OCI-LY3 (cell line): ENCODE measurements at regions not wholly inside any gene's neighbourhood (a gene's known extent, or its start where the extent isn't known, plus 50 kb on each side); places are given as distances from the start of the nearest gene placed in this dataset.

Experiments used
- EZH2phosphoT487 ChIP-seq: fragments of 200-600 bp; shearing (Covaris generic); IDR thresholded peaks from 2 replicates; pipeline ENCODE4 v1.6.1; 2018; ENCODE audit warnings: antibody characterized with exemption, mixed run types, low read depth
- TF ChIP-seq, protein P1 (sequence below): fragments of 200-600, 300-600 bp; sonication (generic); IDR thresholded peaks from 2 replicates; pipeline ENCODE4 v1.5.1; 2014; ENCODE audit warnings: antibody characterized with exemption, low read length, low read depth

DNA sequence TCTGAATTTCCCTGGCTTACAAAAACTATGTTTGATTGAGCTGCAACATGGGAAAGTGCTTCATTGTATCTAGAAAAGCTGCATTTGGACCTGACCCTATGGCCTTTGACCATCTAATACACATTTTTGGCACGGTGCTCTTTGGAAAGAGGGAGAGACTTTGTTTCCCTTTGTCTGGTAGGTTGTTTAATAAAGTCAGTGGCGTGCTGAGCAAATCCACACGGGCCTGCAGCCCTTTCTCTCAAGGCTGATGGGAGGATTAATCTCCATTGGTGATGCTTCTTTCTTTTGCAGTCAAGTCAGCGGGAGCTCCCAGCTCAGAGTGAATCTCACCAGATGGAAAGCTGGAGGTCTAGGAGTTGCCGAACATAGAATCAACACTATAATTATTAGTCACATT, 314.7 kb upstream of the CNR1 start:
- TF ChIP-seq, protein P1, sequence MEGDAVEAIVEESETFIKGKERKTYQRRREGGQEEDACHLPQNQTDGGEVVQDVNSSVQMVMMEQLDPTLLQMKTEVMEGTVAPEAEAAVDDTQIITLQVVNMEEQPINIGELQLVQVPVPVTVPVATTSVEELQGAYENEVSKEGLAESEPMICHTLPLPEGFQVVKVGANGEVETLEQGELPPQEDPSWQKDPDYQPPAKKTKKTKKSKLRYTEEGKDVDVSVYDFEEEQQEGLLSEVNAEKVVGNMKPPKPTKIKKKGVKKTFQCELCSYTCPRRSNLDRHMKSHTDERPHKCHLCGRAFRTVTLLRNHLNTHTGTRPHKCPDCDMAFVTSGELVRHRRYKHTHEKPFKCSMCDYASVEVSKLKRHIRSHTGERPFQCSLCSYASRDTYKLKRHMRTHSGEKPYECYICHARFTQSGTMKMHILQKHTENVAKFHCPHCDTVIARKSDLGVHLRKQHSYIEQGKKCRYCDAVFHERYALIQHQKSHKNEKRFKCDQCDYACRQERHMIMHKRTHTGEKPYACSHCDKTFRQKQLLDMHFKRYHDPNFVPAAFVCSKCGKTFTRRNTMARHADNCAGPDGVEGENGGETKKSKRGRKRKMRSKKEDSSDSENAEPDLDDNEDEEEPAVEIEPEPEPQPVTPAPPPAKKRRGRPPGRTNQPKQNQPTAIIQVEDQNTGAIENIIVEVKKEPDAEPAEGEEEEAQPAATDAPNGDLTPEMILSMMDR, result no peak
- no peak for TF ChIP-seq EZH2phosphoT487
